ENCODE measurements at regions not wholly inside any gene's neighbourhood (a gene's known extent, or its start where the extent isn't known, plus 50 kb on each side); places are given as distances from the start of the nearest gene placed in this dataset.

- TF ChIP-seq CTCF (IDR thresholded peaks at IDR 0.05; ENCODE audit: low read depth, low read length) (no peak), POLR2A (IDR thresholded peaks at IDR 0.05; ENCODE audit: extremely low read depth, insufficient read length) (no peak), MYC (IDR thresholded peaks at IDR 0.05; ENCODE audit: low read depth, low read length) (no peak)
Observed at GRCh38 chr7:10212649-10213048, 761.0 kb upstream of the PHF14 start.

All from NB4 (cell line).